CD4-positive, alpha-beta T cell treated with Interleukin-17A for 4 hours (primary cell): ENCODE measurements at regions not wholly inside any gene's neighbourhood (a gene's known extent, or its start where the extent isn't known, plus 50 kb on each side); places are given as distances from the start of the nearest gene placed in this dataset.

ENCODE experiments used
- DNase-seq: peaks from one replicate; pipeline ENCODE4 v3.0.0-alpha.2; 2020; ENCODE audit warnings: mixed read lengths

GRCh38 chr18:72470391-72470790 lies 73.8 kb downstream of the CBLN2 start:
- DNase-seq, result no peak

GRCh38 chr18:72468021-72468710 lies 76.0 kb downstream of the CBLN2 start:
- DNase-seq, result no peak

- DNase-seq, result no peak
Measured at GRCh38 chr18:72460210-72460680, 83.9 kb downstream of the CBLN2 start.

GRCh38 chr18:72458271-72458670 lies 85.9 kb downstream of the CBLN2 start:
- DNase-seq, result no peak

GRCh38 chr18:72456802-72457201 lies 87.3 kb downstream of the CBLN2 start:
- DNase-seq, result no peak

- no peak for DNase-seq
Measured at GRCh38 chr18:72452328-72452727, 91.8 kb downstream of the CBLN2 start.

- no peak for DNase-seq
Measured at GRCh38 chr18:72444798-72445155, 99.4 kb downstream of the CBLN2 start.

GRCh38 chr18:72444111-72444797 lies 99.9 kb downstream of the CBLN2 start:
- no peak for DNase-seq

GRCh38 chr18:72436401-72436800 lies 107.7 kb downstream of the CBLN2 start:
- DNase-seq, result no peak

- DNase-seq, result no peak
Measured at GRCh38 chr18:72433756-72434155, 110.4 kb downstream of the CBLN2 start.

- DNase-seq, result no peak
Measured at GRCh38 chr18:72427721-72428120, 116.4 kb downstream of the CBLN2 start.

- DNase-seq, result no peak
Measured at GRCh38 chr18:72419914-72420313, 124.2 kb downstream of the CBLN2 start.

- DNase-seq, result no peak
Measured at GRCh38 chr18:72412927-72413326, 131.2 kb downstream of the CBLN2 start.

GRCh38 chr18:72411261-72411660 lies 132.9 kb downstream of the CBLN2 start:
- no peak for DNase-seq

GRCh38 chr18:72410399-72410798 lies 133.7 kb downstream of the CBLN2 start:
- DNase-seq, result no peak

GRCh38 chr18:72409903-72410302 lies 134.2 kb downstream of the CBLN2 start:
- DNase-seq, result no peak

- no peak for DNase-seq
Measured at GRCh38 chr18:72407048-72407447, 137.1 kb downstream of the CBLN2 start.

GRCh38 chr18:72391951-72392350 lies 152.2 kb downstream of the CBLN2 start:
- no peak for DNase-seq

GRCh38 chr18:72391427-72391826 lies 152.7 kb downstream of the CBLN2 start:
- DNase-seq, result no peak

- DNase-seq, result no peak
Measured at GRCh38 chr18:72378016-72378415, 166.1 kb downstream of the CBLN2 start.

- DNase-seq, result no peak
Measured at GRCh38 chr18:72376256-72376655, 167.9 kb downstream of the CBLN2 start.

- no peak for DNase-seq
Measured at GRCh38 chr18:72375618-72376017, 168.5 kb downstream of the CBLN2 start.

- DNase-seq, result no peak
Measured at GRCh38 chr18:72372076-72372475, 172.1 kb downstream of the CBLN2 start.

- DNase-seq, result no peak
Measured at GRCh38 chr18:72368308-72368707, 175.8 kb downstream of the CBLN2 start.

GRCh38 chr18:72360634-72361033 lies 183.5 kb downstream of the CBLN2 start:
- no peak for DNase-seq
